GM18868 (cell line): ENCODE measurements at regions not wholly inside any gene's neighbourhood (a gene's known extent, or its start where the extent isn't known, plus 50 kb on each side); places are given as distances from the start of the nearest gene placed in this dataset.
A peak's percentile ranks its signal among the peaks of the same experiment; 100 is the strongest.
"Not testable (repeated sequence)": the region's sequence is repeated elsewhere in the genome, so short reads cannot be mapped to it uniquely, and the experiment has no call there.

Experiments used
- ATAC-seq: cut with Tn5 transposase; IDR thresholded peaks from one replicate; pipeline ENCODE4 v1.9.1; 2021; ENCODE audit warnings: mild to moderate bottlenecking, moderate library complexity; ENCODE audit not compliant: unreplicated experiment

GRCh38 chrY:25152322-25152721, 100.4 kb upstream of the BPY2C start:
- not testable (repeated sequence) for ATAC-seq

GRCh38 chrY:25148007-25148406, 96.1 kb upstream of the BPY2C start:
- ATAC-seq: peak; percentile 100

- not testable (repeated sequence) for ATAC-seq
Measured at GRCh38 chrY:25132139-25132849, 80.4 kb upstream of the BPY2C start.

GRCh38 chrY:25120897-25121296, 69.0 kb upstream of the BPY2C start:
- not testable (repeated sequence) for ATAC-seq

GRCh38 chrY:25108180-25108579, 56.3 kb upstream of the BPY2C start:
- not testable (repeated sequence) for ATAC-seq
